GM12892 (cell line): ENCODE measurements at regions not wholly inside any gene's neighbourhood (a gene's known extent, or its start where the extent isn't known, plus 50 kb on each side); places are given as distances from the start of the nearest gene placed in this dataset.
A peak's percentile ranks its signal among the peaks of the same experiment; 100 is the strongest.
"Not testable (repeated sequence)": the region's sequence is repeated elsewhere in the genome, so short reads cannot be mapped to it uniquely, and the experiment has no call there.

Source experiments
- DNase-seq: peaks from one replicate; pipeline ENCODE4 v3.0.0; 2011; ENCODE audit not compliant: insufficient read length
- FAIRE-seq: peaks from 2 replicates; lab custom pipeline; 2011; peaks lifted over from hg19 to GRCh38; lab: Jason Lieb, UNC
- POLR2A ChIP-seq: IDR thresholded peaks from 2 replicates; pipeline ENCODE4 v1.6.1; 2011; ENCODE audit warnings: low read depth, low read length, control low read depth
- POLR2AphosphoS5 ChIP-seq: IDR thresholded peaks from 2 replicates; pipeline ENCODE4 v1.6.1; 2011; ENCODE audit warnings: low read depth, low read length, control low read depth
- TAF1 ChIP-seq: IDR thresholded peaks from 2 replicates; pipeline ENCODE4 v1.6.1; 2011; ENCODE audit warnings: low read depth, mild to moderate bottlenecking, control low read depth, low read length, borderline replicate concordance

DNA sequence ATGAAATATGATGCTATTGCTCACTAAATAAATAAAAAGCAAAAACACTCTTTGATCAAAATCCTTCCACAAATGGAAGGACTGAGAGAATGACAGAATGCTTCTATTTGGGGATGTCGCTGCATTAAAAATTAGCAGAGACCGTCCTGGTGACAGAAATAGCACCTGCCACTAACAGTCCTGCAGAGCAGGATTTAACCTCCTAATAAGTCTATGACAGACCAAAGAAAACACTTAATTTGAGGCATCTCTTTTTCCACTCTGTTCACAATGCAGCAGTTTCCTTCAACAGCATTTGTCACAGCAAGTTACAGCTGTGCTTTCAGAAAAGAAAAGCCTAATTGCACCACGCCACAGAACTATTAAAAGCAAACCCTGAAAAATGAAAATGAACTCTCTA lies 140.6 kb upstream of the BEND6 start:
- FAIRE-seq = no peak
- DNase-seq = no peak
- TF ChIP-seq POLR2AphosphoS5 (no peak), POLR2A (no peak), TAF1 (no peak)

GRCh38 chr6:56812851-56813250 lies 142.1 kb upstream of the BEND6 start:
- not testable (repeated sequence) for DNase-seq, FAIRE-seq

DNA sequence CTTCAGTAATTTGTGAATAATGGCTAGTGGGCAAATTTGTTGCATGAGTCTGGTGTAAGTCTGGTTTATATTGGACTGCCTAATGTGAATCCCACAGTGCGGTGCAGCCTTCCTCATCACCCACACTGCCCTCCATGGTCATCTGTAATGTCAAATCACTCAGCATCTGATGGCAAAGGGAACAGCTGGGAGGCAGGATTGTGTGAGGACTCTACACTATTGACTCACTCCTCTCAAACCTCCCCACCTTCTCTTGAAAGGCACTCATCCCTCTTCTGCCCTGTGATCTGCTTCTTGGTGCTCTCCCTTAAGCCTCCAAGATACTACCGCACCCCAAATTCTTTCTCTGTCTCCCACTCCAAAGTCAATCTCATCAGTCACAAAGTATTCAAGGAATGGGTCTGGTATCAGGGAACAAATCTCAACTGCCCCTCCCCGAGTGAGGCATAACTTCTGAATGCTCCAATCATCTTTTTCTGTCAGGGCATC lies 146.0 kb upstream of the BEND6 start:
- FAIRE-seq (peak; percentile 69), DNase-seq (no peak)
- TF ChIP-seq POLR2A (no peak), TAF1 (no peak)

- TF ChIP-seq POLR2A (no peak), TAF1 (no peak), POLR2AphosphoS5 (no peak)
- no peak for FAIRE-seq
- no peak for DNase-seq
Observed at GRCh38 chr6:56807989-56808337, 146.9 kb upstream of the BEND6 start.

DNA sequence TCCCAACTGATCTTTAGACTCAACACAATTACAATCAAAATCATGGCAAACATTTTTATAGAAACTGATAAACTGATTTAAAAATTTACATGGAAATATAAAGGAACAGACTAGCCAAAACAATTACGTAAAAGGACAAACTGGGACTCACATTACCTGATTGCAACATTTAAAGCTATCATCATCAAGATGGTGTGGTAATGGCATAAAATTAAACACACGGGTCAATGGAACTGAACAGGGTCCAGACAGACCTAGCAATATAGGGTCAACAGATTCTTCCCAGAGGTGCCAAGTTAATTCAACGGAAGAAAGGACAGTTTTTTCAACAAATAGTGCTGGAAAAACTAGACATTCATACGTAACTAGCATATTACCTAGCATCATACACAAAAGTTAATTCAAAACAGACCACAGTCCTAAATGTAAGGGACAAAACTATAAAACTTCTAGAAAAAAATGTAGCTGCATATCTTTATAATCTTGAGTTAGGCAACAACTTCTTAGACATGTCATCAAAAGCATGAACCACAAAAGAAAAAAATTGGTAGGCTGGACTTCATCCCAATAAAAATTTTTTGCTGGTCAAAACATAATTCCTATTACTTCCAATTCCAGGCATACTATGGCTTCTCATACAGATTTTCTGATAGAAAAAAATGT lies 147.4 kb upstream of the BEND6 start:
- FAIRE-seq (peak; percentile 69), DNase-seq (no peak)
- TF ChIP-seq POLR2A = no peak
- no peak for TF ChIP-seq TAF1
- no peak for TF ChIP-seq POLR2AphosphoS5

DNA sequence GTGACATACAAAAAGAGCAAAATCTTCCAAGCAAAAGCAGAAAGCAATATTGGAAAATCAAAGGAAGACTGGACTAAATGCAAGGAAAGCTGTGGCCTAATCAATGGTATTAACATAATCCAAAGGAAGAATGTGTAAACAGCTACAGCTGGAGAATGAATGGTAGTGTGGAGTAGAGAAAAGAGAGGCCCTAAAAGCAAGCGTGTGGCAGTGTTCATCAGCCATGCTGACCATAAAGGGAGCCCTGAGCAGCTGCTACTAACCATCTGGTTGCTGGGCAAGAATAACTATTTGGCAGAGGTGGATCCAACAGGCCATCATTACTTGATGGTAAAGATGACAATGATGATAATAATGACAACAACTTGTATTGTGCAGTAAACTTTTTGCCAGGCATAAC lies 148.5 kb upstream of the BEND6 start:
- FAIRE-seq (no peak), DNase-seq (no peak)
- TF ChIP-seq POLR2AphosphoS5 (no peak), POLR2A (no peak), TAF1 (no peak)

- FAIRE-seq = no peak
- DNase-seq = no peak
- TF ChIP-seq TAF1 (no peak), POLR2A (no peak), POLR2AphosphoS5 (no peak)
Observed at GRCh38 chr6:56804996-56805395, 149.9 kb upstream of the BEND6 start.

- TF ChIP-seq POLR2A = no peak
- no peak for TF ChIP-seq TAF1
- TF ChIP-seq POLR2AphosphoS5 = no peak
- FAIRE-seq = peak; percentile 42
- DNase-seq = no peak
Observed at GRCh38 chr6:56803594-56803993, 151.3 kb upstream of the BEND6 start.

GRCh38 chr6:56802584-56802983 lies 152.3 kb upstream of the BEND6 start:
- DNase-seq (no peak), FAIRE-seq (no peak)

DNA sequence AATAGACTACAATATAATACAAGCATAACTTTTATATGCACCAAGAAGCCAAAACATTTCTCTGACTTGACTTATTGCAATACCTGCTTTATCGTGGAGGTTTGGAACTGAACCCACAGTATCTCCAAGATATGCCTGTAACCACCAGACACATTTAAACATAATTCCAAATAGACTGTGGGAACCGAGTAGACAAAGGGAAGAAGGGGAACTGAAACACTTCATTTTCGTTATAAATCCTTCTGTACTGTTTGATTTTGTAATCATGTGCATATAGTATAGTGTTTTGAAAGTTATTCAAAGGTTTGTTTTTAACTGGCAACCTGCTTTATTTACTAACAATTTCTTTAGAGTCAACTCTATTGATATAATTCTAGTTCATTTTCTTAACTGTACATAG lies 154.9 kb upstream of the BEND6 start:
- no peak for DNase-seq
- FAIRE-seq = no peak
- TF ChIP-seq TAF1 (no peak), POLR2A (no peak), POLR2AphosphoS5 (no peak)

More at GRCh38 chr6:56802584-56802983, 152.3 kb upstream of the BEND6 start:
- TF ChIP-seq POLR2AphosphoS5 (no peak), POLR2A (no peak), TAF1 (no peak)

- TF ChIP-seq POLR2A (no peak), POLR2AphosphoS5 (no peak), TAF1 (no peak)
- FAIRE-seq = no peak
- DNase-seq = no peak
Observed at GRCh38 chr6:56798163-56798562, 155.5 kb upstream of the DST start.

- TF ChIP-seq TAF1 = no peak
- no peak for TF ChIP-seq POLR2A
- TF ChIP-seq POLR2AphosphoS5 = no peak
- FAIRE-seq (peak; percentile 74), DNase-seq (no peak)
Observed at GRCh38 chr6:56796196-56796532, 153.5 kb upstream of the DST start.
